ENCODE measurements at regions not wholly inside any gene's neighbourhood (a gene's known extent, or its start where the extent isn't known, plus 50 kb on each side); places are given as distances from the start of the nearest gene placed in this dataset.

DNA sequence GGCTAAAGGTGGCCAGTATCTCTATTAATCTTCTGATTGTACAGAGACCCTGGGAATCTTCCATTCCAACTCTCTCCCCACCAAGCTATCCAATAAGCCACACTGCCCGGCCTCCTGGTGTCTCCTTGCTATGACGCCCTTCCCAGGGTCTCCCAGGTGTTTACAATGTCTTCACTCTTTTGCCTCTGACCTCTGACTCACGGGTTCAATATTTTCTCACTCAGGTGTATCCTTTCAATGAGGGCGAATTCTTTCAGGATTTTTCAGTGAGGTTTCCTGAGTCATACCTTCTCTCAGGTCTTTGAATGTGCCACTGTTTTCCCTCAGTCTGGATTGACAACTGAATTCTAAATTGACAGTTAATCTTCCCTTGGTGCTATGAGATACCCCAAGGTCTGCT lies 53.7 kb upstream of the IRX4 start:
- DNase-seq (ENCODE audit: low read depth) = no peak

GRCh38 chr5:1934801-1935429 lies 52.2 kb upstream of the IRX4 start:
- no peak for DNase-seq (ENCODE audit: low read depth)

GRCh38 chr5:1934056-1934394 lies 51.3 kb upstream of the IRX4 start:
- no peak for DNase-seq (ENCODE audit: low read depth)

DNA sequence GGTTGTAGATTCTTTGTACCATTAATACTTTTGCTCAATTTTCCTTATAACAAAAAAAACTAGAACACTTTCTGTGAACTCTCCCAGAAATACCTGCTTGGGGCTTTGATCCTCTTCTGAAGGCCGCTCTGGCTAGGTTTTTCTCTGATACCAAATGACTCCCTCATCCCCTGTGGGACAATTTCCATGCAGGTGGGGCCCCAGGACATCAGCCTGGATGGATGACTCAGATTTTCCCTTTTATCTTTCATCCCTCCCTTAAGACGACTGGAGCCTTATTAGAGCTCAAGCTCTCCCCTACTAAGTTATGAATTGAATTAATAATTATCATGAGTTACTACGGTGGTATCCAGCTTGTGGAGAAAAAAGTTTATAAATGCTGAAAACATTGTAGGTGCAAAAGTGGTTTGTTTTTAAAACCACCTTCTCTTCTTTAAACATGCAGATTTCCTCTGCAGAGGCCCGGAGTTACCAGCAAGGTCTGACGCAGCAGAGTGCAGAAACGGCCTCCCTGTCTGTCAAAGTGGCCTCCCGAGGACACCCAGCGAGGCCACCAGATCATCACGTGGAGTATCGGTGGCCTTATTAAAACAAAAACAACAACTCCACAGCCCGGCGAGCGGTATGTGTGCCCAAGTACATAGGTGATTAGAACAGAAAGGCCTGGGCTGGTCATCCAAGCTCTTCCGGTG lies 50.8 kb upstream of the IRX4 start:
- DNase-seq (ENCODE audit: low read depth) = no peak
